ENCODE measurements at regions not wholly inside any gene's neighbourhood (a gene's known extent, or its start where the extent isn't known, plus 50 kb on each side); places are given as distances from the start of the nearest gene placed in this dataset.

DNA sequence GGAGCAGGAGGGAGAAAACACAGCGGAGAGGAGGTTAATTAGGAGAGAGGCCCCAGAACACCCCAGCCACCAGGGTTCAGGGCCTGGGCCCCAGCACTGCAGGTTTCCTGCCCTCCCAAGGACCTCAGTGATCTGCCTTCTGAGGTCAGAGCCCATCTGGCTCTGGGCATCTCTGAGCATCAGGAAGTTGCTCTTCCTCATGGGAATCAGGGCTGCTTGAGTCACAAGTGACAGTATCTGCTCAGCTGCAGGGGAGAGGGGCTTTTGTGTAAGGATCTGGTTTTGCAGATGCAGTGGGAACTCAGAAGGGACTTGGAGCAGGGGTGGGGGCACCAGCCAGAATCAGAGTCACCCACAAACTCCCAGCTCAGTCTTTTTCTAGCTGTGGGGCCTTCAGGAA is 472.1 kb downstream of the PTPRU start:
- no peak for DNase-seq

DNA sequence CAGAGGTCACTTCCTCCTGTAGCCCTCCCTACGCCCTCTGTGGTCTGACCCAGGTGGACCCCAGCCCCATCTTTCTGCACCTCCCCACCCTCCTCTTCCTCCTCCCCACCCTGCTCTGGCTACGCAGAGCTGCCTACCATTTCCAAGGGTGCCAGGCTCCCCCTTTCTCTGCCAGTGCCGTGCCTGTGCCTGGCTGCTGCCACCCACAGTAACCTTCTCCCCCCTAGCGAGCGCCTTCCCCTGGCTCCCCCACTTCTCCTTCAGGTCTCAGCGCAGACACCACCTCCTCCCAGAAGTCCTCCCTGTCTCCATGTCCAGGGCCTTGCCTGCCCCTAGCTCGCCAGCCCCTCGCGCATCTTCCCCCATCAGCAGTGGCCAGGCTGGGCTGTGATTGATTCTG is 471.5 kb downstream of the PTPRU start:
- no peak for DNase-seq

DNA sequence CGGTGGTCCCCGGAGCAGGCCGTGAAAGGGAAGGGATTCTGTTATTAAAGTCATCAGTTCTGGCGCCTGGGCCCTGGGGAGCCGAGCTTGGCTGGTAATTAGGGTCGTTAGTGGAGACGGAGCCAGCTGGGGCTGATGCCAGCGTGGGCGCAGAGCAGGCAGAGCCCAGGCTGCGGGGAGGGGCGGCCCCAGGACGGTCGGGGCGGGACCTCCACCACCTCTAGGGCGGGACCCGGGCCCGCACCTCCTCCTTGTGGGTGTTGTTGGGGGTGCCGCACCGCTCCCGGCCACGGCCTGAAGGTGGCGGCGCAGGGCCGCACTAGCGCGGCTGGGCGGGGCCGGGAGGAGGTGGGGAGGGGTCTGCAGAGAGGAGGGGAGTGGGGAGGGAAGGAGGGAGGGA is 470.6 kb downstream of the PTPRU start:
- no peak for DNase-seq

DNA sequence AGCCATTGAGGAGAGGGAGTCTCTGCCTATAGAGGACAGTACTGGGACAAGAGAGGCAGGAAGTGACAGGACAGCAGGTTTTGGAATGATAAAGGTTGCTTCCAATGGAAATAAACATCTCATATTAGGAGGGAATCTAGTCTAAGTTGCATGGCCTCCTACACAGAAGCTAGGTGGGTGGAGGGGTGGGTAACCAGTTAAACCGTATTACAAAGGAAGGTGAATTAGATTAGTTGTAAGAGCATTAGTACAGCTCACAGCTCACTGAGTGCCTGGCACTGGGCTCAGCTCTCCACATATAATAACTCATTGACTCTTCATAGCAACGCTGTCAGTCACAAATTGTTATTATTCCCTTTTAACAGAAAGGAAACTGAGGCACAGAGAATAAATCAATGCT is 468.1 kb downstream of the PTPRU start:
- no peak for DNase-seq

DNA sequence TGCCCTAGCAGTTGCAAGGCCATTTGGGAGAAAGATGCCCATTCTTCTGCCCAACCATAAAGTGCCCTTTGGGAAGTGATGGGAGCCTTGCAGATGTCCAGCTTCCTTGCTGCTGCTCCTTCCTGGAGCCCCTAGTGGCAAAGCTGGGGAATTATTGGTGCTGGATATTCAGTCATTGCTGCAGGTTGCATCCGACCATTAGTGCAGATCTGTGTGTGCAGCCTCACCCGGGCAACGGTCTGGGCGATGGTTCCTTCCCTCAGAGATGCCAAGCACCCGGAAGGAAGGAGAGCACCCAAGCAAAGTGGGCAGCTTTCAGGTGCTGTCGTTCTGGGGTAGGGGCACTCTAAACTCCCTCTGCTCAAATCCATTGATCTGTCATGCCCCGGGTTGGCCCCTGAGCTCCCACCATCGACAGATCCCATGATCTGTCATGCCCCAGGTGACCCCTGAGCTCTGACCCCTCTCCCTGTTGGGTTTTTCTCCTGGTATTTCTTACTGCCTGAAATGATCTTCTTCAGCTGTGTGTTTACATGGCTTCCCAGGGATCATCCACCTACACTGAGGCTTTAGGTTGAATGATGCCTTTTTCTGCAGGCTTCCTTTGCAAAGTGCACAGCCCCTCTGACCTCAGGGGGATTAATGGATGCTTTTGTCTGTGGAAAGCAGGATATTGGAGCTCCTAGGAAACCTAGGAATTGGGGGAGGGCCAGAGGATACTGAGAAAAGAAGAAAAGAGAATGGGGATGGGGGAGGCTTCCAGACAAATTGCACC is 467.5 kb downstream of the PTPRU start:
- no peak for DNase-seq

DNA sequence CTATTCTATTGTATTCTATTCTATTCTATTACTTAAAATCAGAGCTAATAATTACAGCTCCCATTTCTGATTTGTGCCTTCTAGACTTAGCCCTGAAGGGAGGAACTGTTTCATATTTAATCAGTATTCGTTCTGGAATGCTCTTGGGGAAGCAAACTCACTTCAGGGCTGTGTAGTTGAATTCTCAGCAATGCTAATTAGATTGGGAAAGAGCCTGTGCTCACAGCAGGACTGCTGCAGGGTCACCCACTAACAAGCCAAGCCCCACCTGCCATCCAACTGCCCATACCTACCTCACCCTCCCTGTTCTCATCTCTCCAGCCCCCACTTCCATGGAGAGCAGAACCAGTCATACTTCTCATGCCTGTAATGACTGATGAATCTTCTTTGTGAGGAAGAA is 464.2 kb downstream of the PTPRU start:
- no peak for DNase-seq

DNA sequence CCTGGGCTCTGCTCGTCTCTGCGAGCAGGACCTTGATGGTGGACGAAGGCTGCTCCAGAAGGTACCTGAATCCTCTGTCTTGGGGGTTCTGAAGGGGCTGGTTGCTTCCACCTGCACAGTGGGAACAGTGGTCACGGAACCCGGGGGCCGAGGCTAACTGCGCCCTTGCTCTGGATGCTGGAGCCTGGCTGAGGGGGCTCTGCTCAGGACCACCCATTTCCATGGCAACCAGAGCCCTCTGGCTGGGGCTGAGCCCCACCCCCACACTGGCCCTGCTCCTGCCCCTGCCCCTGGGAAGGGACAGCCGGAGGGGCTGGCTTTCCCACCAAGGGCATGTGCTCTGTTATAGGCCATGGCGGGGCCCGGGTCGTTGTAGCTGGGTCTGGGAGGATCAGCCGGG is 462.3 kb downstream of the PTPRU start:
- DNase-seq = no peak

DNA sequence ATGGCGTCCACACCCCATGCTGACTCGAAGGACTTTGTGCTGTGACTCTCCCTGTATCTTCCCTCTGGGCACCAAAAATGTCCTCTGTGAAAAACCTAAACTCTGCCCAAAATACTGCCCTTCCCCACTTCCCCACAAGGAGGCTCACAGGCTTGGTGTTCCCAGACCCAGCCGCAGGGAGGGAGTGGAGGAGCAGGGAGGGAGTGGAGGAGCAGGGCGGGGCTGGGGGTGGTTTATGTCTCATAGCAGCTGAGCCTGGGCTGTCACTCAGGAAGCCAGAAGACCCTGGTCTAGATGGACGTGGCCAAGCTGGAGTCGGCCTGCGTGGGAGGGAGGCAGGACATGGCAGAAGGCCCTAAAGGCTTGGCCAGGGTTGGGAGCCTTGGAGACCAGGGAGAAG is 461.7 kb downstream of the PTPRU start:
- DNase-seq = no peak

DNA sequence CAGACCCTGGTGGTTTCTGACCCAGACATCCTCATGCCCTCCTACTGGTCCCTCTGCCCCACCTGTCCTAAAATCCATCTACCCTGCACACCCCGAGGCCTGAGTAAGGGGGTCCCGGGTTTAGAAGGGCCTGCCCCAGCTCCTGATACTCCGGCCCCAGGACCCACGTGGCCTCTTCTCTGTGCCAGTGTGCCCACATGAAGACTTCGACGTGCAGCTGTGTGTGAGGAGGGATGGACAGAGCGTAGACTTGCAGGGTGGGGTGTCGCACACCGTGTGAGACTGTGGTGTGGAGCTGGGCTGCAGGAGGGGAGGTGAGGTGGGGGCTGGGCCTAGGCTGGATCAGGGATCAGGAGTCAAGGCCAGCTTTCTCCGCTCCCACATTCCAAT is 461.1 kb downstream of the PTPRU start:
- DNase-seq = no peak

DNA sequence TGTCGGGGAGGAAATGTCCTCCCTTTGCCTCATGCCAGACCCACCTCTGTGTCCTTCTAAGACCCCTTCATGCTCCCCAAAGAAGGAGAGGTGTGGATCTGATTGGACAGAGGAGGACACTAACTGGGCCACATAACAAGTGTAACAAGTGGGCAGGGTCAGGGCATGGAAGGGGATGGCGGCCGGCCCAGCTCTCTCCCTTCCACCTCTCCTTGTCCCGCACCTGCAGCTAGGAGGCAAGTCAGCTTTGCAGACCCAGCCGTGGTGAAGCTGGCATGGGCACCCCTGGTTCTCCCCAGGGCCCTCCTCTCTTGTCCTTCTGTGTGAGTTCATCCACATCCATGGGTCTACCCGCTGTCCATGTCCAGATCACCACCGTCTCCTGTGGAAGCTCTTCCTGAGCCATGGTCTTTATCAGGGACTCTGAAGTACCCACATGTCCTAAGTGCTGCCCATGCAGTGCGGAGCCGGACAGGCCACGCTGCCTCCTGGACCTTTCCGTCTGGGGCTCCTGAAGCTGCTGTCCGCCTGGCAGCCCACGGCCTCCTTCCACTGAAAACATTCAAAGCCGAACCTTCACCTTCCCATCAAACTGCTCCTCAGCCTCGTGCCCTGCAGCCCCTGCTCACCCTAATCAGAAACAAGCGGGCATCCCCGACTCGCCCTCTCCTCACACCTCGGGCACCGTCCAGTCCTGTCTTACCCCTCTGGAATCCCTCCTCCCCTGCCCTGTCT is 460.5 kb downstream of the PTPRU start:
- DNase-seq = no peak

DNA sequence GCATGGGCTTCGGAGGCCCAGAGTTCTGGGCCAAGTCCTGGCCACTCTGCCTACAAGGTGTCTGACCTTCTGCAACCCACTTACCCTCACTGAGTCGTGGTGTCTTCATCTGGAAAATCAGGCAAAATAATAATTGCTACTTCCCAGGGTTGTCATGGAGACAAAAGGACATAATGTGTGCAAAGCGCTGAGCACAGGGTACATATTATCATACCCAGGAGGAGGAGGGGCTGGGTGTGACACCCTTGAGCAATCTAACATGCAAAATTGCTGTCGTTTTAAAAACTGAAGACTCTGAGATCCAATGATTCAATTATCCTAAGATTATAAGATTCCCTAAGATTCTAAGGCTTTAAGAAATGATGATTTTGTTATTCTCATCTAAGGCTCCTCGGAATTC is 459.5 kb downstream of the PTPRU start:
- no peak for DNase-seq

DNA sequence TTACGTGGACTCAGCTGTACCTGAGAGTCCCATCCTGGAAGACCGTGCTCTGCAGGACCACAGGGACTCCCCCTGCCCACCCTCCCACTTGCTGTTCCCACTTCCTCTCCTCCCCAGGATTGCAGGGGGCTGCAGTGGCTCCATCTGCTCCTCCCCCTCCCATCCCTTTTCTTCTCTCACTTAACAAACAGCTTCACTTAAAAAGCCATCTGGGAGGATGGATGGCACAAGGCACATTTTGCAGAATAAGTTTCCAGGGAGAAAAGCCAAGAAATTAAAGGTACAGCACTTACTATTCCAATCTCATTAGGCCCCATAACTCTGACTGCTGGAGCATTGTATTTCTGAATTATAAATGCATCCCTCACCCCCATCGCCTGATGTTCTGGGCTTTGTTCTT is 458.7 kb downstream of the PTPRU start:
- no peak for DNase-seq

DNA sequence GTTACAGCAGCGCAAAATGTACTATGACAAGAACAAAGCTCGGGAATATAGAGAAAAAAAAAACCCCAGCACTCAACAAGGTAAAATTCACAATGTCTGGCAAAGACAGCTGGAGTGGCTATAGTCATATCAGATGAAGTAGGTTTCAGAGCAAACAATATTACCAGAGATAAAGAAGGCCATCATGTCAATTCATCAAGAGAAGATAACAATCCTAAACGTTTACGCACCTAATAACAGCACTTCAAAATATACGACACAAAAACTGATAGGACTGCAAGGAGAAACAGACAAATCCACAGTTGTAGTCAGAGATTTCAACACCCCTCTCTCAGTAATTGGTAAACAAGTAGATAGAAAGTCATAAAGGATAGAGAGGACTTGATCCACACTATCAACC is 455.2 kb downstream of the PTPRU start:
- DNase-seq = no peak

DNA sequence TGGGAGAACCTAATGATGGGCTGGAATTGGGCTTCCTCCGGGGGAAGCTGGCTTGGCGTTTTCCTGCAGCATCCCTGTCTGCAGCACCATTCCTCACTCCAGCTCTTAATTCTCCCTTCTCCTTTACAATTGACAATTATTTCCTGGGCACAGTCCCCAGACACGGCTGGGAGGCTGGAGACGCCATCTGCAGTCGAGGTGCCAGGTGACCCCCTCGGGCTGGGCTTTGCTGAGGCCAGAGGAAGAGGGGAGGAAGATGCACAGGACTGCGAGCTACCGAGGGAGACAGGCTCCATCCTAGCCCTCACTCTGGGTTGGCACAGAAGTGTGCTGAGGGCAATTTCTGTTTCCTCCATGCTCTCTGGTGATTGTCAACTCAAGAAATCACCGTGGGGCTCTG is 453.8 kb downstream of the PTPRU start:
- DNase-seq = no peak

DNA sequence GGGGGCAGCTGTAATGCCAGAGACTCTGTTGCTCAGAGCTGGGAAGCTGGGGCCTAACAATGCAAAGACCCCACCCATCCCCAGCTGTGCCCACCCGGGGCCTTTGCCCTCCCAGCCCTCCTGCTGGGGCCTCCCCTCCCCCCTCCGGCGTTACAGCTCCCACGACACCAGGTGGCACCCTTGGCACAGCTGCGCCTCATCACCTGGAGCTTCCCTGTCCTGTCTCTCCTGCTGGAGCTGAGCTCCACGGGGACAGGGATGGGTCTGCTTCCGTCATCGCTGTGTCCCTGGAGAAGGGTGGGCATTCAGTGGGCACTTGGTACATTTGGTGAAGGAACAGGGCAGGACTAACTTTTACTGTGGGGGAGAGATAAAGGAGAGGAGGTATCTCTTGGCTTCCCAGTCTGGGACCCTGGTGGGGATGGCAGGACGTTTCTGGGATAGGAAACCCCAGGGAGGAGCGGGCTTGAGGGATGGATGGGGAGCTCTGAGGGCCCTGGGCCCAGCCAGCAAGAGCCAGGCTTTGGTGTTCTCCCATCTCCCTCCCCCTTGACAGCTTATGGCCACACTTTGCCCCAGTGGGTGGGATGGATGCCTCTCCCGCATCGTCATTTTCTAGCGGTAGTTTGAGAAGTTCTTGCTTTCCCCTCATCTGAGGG is 453.2 kb downstream of the PTPRU start:
- DNase-seq = no peak

DNA sequence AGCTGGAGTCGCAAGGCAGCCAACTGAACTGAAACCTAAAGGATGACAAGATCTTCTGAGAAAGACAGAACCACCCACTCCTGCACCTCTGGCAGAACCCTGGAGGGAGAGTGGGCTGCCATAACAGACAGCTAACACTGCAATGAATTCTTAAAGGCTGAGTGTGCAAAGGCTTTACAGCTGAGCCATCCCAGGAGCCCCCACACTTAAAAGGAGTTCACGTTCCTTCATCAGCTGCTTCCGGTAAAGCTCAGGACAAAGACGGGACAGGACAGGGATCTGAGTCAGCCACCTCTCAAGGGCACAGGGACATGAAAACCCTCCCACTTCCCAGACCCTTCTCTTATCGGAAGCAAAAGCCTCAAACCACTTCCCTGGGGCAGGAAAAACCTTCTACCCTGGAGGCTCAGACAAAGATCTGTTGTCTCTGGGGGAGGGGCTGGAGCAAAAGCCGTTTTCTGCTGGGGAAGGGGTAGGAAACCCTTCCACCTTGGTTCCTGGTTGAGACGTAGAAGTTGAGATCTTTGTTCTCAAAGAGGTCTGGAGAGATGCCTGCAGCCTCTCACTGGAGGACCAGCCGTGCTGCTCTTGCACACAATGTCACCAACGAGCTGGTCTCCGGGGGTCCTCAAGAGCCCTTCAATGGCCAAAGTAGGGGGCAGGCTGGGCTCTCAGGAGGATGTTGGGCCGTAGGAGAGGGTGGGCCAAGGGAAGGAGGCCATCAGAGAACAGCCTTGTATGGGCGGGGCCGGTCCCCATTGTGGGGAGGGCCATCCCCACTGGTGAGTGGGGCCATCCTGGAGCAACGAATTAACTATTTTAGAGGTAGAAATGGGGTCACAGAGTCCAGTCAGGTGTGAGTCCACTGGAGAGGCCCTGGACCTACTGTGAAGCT is 452.4 kb downstream of the PTPRU start:
- DNase-seq = no peak

DNA sequence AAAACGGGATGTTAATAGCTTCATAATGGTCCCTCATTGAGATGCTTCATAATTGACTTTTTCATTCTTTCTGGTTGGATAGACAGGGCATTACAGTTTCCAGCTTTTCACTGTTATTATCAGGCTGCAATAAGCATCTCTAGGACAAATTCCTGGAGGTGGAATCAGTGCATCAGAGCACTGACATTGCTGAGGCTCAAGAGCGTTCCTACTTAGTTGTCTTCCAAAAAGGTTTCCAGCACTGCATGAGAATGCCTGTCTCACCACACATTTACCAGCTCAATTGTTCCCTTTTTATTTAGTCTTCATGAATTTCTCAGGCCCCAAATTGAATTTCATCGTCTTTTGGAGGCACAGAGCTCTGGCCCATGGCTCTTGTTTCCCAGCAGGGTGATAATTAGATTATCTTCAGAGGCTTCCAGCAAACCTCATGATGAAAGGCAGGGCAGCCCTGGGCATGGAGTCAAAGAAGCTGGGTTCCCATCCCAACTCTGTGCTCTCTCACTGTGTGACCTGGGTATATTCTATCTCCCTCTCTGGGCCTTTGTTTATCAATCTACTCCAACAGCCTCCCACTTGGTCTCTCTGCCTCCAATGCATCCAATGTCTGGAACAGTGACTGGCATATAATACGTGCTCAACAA is 451.4 kb downstream of the PTPRU start:
- no peak for DNase-seq

DNA sequence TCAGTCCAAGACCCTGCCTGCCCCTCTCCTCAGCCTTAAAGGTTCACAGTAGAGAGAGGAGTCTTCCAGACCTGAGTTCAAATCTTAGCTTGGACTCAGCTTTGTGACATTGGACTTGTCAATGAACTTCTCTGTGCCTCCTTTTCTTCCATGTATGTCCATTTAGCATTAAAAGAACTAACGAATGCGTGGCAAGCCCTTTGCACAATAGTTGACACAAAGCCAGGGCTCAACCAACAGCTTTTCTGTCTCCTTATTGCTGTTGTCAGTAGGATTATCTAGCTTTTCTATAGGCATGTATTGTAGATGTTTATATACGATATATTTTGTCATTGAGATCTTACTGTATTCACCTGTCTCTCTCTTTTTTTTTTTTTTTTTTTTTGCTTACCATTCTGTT is 450.8 kb downstream of the PTPRU start:
- no peak for DNase-seq

DNA sequence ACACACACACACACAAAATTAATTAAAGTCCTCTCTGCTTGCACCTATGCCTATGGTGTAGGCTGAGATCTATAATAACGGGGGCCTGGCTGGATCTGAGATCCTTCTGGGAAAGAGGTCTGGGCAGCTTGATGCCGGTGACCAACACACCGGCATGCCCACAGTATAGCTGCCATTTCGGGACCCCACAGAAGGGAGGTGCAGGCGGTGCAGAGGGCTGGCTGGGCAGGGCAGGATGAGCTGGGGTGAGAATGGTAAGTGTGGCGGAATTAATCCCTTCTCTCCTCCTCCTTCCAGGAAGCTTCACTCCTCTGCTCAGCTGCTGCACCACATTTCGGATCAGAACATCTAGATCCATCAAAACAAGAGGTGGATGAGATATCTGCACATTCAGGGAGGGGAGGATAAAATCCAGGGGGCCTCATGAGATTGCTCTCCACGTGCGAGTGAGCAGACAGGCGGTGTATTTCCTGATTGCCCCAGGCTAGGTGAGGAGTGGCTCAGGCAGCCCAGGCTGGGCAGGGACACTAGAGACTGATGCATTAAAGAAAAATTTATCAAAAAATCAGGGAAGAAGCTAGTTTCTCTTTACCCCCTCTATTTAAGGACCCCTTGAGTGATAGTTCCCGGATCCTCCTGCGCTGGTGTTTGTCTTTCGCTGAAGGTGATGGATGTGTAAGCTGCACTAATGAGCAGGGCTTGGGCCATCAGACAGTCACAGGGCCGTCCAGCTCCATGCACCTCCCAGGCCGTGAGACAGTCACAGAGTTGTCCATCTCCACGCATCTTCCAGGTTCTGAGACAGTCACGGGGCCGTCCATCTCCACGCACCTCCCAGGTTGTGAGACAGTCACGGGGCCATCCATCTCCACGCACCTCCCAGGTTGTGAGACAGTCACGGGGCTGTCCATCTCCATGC is 449.9 kb downstream of the PTPRU start:
- no peak for DNase-seq

DNA sequence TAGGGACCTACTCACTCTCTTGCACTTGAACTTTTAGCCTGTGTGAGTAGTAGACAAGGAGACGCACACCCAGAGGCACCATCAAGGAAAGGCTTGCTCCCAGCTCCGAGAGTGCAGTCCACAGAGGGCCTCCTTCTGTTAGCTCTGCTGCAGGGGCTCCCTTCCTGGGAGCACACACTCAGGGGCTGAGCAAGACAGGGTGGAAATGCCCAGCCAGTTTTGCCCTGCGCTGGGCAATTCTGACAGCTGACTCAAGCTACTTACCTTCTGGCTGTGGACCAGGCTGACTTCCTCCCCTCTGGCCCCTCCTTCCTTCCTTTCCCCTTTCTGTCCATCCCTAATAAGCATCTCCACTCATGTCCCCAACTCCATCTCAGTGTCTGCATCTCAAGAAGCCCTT is 449.1 kb downstream of the PTPRU start:
- no peak for DNase-seq

DNA sequence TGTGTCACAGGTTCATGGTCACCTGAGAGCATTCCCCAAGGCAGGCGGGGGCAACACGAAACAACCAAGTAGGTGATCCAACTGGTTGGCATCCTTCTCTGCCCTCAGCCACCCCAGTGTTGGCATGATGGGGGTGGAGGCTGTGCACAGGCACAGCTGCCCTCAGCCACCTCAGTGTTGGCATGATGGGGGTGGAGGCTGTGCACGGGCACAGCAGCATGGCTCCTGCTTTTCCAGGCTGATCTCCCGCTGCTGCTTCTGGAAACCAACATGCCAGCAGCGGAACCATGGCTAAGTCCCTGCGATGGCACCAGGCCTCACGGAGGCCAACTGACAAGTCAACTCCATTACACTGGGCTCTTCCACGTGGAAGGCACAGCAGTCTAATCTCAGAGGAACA is 447.8 kb downstream of the PTPRU start:
- no peak for DNase-seq

DNA sequence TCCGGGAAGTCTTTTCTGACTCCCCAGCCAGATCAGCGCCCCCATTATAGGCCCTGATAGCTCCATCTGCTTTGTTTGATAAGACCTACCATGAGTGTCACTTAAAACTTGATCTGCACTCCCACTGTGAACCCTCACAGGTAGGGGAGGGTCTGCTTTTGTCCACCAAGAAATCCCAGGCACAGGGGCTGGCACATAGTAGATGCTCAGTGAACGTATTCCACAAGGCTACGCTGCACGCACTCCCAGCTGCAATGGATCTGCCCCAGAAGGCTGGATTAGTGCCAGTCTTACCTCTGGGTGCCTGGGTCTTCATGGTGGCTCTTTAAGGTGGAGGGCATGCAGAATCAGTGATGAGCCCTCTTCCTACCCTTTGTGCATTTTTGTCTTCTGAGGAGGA is 447.1 kb downstream of the PTPRU start:
- DNase-seq = no peak
